ENCODE measurements at regions not wholly inside any gene's neighbourhood (a gene's known extent, or its start where the extent isn't known, plus 50 kb on each side); places are given as distances from the start of the nearest gene placed in this dataset.

- H3K36me3 ChIP-seq (ENCODE audit: insufficient read depth, low read length, poor library complexity, severe bottlenecking): no peaks in the 10 kb centered on the region
- CTCF ChIA-PET: interaction anchor here (0.6 kb wide), 1 partner anchor 284 kb away, joined by 13 read pairs; no protein-coding TSS in a partner anchor
These were observed 81.5 kb upstream of the ARL4C start for GRCh38 chr2:234578389-234578788.

DNA sequence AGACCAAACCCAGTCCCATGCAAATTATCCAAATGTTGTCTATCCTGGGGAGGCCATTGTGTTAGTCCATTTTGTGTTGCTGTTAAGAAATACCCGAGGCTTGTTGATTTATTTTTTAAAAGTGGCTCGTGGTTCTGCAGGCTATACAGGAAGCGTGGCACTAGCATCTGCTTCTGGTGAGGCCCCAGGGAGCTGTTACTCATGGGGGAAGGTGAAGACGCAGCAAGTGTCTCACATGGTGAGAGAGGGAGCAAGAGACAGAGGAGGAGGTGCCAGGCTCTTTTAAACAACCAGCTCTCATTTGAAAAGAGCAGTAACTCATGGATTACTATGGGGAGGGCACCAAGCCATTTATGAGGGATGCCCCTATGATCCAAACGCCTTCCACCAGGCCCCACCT, 80.3 kb upstream of the ARL4C start:
- no peaks in the 10 kb centered on the region for H3K27me3 ChIP-seq (replicated peaks; ENCODE audit: insufficient read depth, low read depth, low read length, poor library complexity)
- no peaks in the 10 kb centered on the region for H3K9me3 ChIP-seq (ENCODE audit: low read depth, low read length, poor library complexity, severe bottlenecking)
- peak; percentile 65 for DNase-seq (ENCODE audit: low spot score)
- no TSS peak for BruUV-seq (replicated peaks)
- no peak overlapping the region for H3K4me3 ChIP-seq (ENCODE audit: low read depth, low read length, poor library complexity, severe bottlenecking)
- TF ChIP-seq EZH2 (IDR thresholded peaks at IDR 0.05; ENCODE audit: borderline replicate concordance, low read depth, low read length, poor library complexity, severe bottlenecking) (no peak), CTCF (conservative IDR thresholded peaks at IDR 0.05; ENCODE audit: low read depth, low read length) (no peak)
- H3K27ac ChIP-seq (ENCODE audit: low read depth, low read length, poor library complexity, severe bottlenecking): no peak overlapping the region
- H3K4me1 ChIP-seq (ENCODE audit: insufficient read depth, low read length, poor library complexity, severe bottlenecking): peaks cover 10% of the 10 kb centered on the region
- no peaks in the 10 kb centered on the region for H3K36me3 ChIP-seq (ENCODE audit: insufficient read depth, low read length, poor library complexity, severe bottlenecking)
- ChIA-PET POLR2A (ENCODE audit: low non-redundant PET) (no interaction called here), CTCF (no interaction called here)
- intact Hi-C loops (cut with micrococcal nuclease; ENCODE audit: unreplicated experiment): no loop called here

More at GRCh38 chr2:234578389-234578788, 81.5 kb upstream of the ARL4C start:
- no peaks in the 10 kb centered on the region for H3K27me3 ChIP-seq (replicated peaks; ENCODE audit: insufficient read depth, low read depth, low read length, poor library complexity)
- no TSS peak for BruUV-seq (replicated peaks)
- intact Hi-C loops (cut with micrococcal nuclease; ENCODE audit: unreplicated experiment): no loop called here
- no peaks in the 10 kb centered on the region for H3K9me3 ChIP-seq (ENCODE audit: low read depth, low read length, poor library complexity, severe bottlenecking)
- POLR2A ChIA-PET (ENCODE audit: low non-redundant PET): no interaction called here
- no peak for DNase-seq (ENCODE audit: low spot score)
- H3K4me1 ChIP-seq (ENCODE audit: insufficient read depth, low read length, poor library complexity, severe bottlenecking): peaks cover 10% of the 10 kb centered on the region
- H3K4me3 ChIP-seq (ENCODE audit: low read depth, low read length, poor library complexity, severe bottlenecking): no peak overlapping the region
- TF ChIP-seq CTCF (conservative IDR thresholded peaks at IDR 0.05; ENCODE audit: low read depth, low read length) (no peak), EZH2 (IDR thresholded peaks at IDR 0.05; ENCODE audit: borderline replicate concordance, low read depth, low read length, poor library complexity, severe bottlenecking) (no peak)
- H3K27ac ChIP-seq (ENCODE audit: low read depth, low read length, poor library complexity, severe bottlenecking): no peak overlapping the region

- no TSS peak for BruUV-seq (replicated peaks)
- Histone ChIP-seq H3K4me1 (ENCODE audit: insufficient read depth, low read length, poor library complexity, severe bottlenecking) (peaks cover 3% of the 10 kb centered on the region), H3K36me3 (ENCODE audit: insufficient read depth, low read length, poor library complexity, severe bottlenecking) (no peaks in the 10 kb centered on the region), H3K9me3 (ENCODE audit: low read depth, low read length, poor library complexity, severe bottlenecking) (no peaks in the 10 kb centered on the region), H3K4me3 (ENCODE audit: low read depth, low read length, poor library complexity, severe bottlenecking) (no peak overlapping the region), H3K27me3 (replicated peaks; ENCODE audit: insufficient read depth, low read depth, low read length, poor library complexity) (no peaks in the 10 kb centered on the region), H3K27ac (ENCODE audit: low read depth, low read length, poor library complexity, severe bottlenecking) (no peak overlapping the region)
- TF ChIP-seq CTCF (conservative IDR thresholded peaks at IDR 0.05; ENCODE audit: low read depth, low read length) (no peak), EZH2 (IDR thresholded peaks at IDR 0.05; ENCODE audit: borderline replicate concordance, low read depth, low read length, poor library complexity, severe bottlenecking) (no peak)
- no peak for DNase-seq (ENCODE audit: low spot score)
- intact Hi-C loops (cut with micrococcal nuclease; ENCODE audit: unreplicated experiment): no loop called here
- POLR2A ChIA-PET (ENCODE audit: low non-redundant PET): interaction anchor here (0.6 kb wide), 1 partner anchor 1863 kb away, joined by 6 read pairs; no protein-coding TSS in a partner anchor
- CTCF ChIA-PET: no interaction called here
These were observed 74.9 kb upstream of the ARL4C start for GRCh38 chr2:234571620-234572407.

All from A673 (cell line).